ENCODE measurements at regions not wholly inside any gene's neighbourhood (a gene's known extent, or its start where the extent isn't known, plus 50 kb on each side); places are given as distances from the start of the nearest gene placed in this dataset.

- TF ChIP-seq CTCF (IDR thresholded peaks at IDR 0.05), result no peak
- TF ChIP-seq POLR2A (IDR thresholded peaks at IDR 0.05), result no peak
These were observed 85.0 kb downstream of the HES1 start for GRCh38 chr3:194220901-194221326.
